ENCODE measurements at regions not wholly inside any gene's neighbourhood (a gene's known extent, or its start where the extent isn't known, plus 50 kb on each side); places are given as distances from the start of the nearest gene placed in this dataset.

GRCh38 chr10:44326474-44327030 lies 58.3 kb downstream of the CXCL12 start:
- no peak for DNase-seq (ENCODE audit: low spot score)

DNA sequence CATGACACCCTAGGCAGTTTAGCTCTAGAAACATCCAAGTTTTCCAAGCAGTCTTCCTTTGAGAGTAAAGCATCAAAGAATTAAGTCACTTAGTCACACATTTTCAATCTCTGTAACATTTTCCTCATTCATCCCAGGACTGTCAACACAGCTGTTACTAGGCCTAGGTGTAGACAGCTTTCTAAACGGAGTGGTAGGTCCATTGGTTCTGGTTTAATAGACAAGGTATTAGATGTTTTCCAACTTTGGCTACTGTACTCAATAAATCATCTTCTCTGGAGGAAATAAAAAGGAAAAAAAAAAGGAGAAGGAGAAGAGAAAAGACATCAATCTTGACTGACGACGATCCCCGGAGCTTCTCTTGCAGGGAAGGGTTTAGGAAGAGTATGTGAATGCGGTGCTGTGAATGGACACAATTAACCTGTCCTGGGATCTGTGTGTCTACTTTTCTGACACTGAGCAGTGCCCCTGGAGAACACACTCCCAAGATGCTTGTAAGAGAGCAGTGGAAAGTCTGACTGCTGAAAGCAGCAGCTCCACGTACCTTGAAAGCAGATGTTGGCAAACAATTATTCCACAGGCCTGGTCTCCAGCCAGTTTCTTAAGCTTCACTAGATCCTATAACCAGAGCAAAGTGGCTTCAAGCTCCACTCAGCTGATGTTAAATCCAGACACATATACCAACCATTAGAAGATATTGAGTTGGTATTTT lies 59.1 kb downstream of the CXCL12 start:
- no peak for DNase-seq (ENCODE audit: low spot score)

DNA sequence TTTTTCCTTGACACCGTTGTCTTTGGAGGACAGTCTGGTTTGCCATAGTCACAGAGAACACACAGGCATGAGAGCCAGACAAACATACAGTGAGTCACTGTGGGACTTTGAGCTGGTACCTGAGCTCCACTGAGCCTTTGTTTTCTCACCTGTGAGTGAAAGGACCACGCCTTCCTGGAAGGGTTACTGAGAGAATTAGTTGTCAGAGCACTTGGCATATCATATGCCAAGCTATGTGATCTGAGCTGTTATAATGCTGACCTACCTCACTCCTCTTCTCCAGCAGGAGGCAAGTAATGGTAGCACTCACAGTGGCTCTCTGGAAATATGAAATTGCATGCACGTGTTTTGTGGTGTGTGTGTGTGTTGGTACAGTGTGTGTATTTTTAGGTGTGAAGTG lies 59.7 kb downstream of the CXCL12 start:
- no peak for DNase-seq (ENCODE audit: low spot score)

DNA sequence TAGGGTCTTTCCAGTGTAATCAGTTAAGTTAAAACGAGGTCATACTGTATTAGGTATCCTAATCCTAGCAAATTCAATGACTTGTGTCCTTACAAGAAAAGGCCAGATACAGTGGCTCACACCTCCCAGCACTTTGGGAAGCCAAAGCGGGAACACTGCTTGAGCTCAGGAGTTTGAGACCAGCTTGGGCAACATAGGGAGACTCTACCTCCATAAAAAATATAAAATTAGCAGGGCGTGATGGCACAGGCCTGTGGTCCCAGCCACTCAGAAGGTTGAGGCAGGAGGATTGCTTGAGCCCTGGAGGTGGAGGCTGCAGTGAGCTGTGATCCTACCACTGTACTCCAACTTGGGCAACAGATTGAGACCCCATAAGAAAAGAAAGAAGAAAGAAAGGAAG lies 61.1 kb downstream of the CXCL12 start:
- no peak for DNase-seq (ENCODE audit: low spot score)

- DNase-seq (ENCODE audit: low spot score) = no peak
Observed at GRCh38 chr10:44322137-44322536, 62.8 kb downstream of the CXCL12 start.

GRCh38 chr10:44320756-44321155 lies 64.1 kb downstream of the CXCL12 start:
- no peak for DNase-seq (ENCODE audit: low spot score)

GRCh38 chr10:44317856-44318255 lies 67.0 kb downstream of the CXCL12 start:
- no peak for DNase-seq (ENCODE audit: low spot score)

GRCh38 chr10:44316922-44317215 lies 68.0 kb downstream of the CXCL12 start:
- no peak for DNase-seq (ENCODE audit: low spot score)

DNA sequence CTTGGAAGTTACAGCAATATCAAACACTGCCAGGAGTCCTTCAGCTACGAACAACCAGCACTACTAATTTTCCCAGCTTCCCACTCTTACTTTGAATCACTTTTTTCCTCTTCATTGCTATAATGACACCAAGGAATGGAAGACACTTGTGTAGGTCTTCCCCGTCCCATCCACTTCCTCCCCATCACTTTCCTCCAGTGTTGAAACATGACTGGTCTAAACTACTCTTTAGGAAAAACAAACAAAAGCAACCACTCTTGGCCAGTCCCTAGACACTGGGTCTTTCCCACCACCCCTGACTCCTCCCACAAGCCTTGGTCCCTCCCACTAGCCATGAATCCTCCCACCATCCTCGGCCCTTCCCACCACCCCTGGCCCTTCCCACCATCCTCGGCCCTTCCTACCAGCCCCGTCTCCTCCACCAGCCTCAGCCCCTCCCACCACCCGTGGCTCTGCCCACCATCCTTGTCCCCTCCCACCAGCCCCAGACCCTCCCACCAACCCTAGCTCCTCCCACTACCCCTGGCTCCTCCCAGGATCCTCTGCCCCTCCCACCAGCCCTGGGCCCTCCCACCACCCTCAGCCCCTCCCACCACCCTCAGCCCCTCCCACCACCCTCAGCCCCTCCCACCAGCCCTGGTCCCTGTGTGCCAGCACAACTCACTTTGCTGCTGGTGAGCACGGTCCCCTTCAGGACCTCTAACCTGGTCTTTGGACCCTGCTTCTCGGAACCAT lies 68.5 kb downstream of the CXCL12 start:
- DNase-seq (ENCODE audit: low spot score) = no peak

GRCh38 chr10:44314802-44315460 lies 70.0 kb downstream of the CXCL12 start:
- no peak for DNase-seq (ENCODE audit: low spot score)

DNA sequence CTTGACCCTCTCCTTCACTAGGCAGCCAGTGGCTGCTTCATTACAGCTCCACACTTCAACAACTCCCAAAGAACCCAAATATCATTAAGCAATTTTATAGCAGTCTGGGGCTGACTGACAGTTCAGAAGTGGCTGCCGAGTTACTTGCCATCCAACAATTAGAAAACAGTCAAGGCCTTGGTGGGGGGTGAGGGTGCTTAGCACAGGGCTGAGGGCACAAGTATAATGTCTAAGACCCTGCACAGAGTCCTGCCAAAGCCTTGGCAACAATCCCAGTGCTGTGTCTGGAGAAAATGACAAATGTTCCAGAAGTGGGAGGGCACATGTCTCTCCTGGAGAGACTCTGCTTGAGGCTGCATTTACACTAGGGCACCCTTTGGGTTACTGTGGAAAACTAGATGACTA lies 71.1 kb downstream of the CXCL12 start:
- DNase-seq (ENCODE audit: low spot score) = no peak

DNA sequence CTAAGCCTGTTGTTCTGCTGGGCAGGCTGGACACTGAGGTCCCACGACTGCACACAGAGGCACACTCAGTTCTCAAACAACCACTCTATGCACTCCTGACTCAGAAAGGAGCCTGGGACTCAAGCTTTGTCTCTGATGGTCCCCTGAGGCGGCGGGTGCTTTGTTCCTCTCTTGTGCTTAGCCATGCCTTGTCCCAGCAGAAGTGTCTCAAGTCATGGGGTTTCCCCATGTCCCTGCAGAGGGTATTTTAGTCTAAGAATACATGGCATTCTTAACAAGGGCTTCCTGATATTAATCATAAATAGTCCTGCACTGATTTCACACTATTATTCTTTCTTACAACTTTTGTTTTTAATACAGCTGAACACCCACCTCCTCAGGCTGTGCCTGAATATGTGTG lies 72.5 kb downstream of the CXCL12 start:
- DNase-seq (ENCODE audit: low spot score) = no peak

DNA sequence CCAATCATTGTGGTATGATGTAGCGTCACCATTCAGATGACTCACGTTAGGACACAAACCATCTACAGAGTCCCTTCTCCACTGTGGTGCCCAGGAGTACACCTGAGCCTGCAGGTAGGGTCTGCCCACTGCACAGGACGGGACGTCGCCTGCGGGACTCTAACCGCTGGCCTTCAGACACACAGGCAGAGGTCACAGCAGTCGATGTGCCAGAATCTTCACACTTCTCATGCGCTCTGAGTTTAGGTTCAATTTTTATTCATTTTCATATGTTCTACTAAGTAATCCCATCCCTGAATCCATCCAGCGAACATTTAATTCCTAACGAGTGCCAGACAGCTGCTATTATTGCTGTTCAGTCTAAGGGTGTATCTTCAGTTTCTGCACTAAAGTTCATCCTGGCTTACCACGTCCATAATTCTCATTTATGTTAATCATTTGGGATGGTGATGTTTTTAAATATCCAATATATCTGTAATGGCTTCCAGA lies 73.3 kb downstream of the CXCL12 start:
- DNase-seq (ENCODE audit: low spot score) = no peak

DNA sequence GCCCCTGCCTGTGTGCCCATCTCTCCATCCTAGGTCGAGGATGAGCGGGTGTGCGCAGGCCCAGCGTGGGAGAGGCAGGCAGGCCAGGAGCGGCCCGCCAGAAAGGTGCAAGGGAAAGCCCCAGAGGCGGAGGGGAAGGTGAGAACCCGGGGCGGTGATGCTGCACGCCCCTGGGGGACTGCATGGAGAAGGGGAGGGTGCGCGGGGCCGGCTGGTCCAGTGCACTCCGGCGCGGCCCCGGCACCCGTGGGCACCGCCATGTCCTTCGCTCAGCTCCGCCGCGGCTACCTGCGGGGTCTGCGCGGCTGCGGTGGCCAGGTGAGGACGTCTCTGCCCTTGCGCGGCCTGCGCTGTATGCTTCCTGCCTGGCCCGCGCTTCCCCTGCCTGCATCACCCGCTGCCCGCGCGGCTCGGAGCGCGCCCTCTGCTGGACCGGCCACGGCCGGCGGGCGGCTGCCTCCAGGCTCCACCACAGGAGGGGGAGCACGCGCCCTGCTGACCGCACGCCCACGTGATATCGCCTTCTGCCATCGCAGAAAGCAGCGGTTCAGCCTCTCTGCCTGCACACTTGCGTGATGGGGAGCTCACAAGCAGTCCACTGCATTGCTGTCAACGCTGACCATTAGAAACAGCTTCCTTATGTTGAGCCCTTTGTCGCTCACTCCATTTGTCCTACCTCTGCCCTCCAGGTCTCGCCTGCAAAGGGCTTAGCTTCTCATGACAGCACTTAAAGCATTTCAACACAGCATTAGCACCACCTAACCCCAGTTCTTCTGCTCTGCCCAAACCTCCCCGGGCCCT lies 73.9 kb downstream of the CXCL12 start:
- DNase-seq (ENCODE audit: low spot score) = peak; percentile 82

DNA sequence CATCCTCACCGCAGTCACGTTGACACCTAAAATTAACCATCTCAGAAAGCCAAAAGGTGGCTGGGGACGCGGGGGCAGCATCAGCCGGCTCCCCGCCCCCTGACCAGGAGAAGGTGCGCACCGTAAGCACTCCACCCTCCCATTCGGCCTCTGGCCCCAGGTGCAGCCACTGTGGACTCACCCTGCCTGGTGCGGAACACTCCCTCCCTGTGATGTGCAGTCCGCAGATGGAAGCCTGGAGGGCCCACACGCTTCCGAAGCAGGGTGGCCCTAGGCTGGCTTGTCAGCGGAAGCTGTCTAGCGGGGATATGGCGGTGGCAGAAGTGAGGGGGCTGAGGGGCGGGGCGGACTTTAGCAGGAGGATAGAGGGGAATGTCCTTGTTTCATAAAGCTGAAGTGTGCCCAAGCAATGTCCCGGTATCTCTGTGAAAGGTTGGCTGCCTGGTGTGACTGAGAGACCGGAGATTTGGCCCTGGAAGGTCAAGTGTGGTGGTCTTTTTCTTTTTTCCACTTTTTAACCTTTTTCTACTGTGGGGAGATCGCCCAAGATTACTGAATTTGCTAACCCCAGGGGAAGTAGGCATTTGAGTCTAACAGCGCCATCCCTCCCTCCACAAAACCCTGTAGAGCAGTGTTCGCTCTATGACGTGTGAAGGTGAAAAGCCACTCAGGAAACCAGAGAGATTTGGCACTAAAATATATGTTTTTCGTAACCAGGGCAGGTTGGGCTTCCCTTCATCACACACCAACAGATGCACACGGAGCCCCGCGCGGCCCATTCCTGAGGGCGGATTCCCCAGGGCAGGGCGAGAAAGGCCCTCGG lies 74.7 kb downstream of the CXCL12 start:
- no peak for DNase-seq (ENCODE audit: low spot score)

DNA sequence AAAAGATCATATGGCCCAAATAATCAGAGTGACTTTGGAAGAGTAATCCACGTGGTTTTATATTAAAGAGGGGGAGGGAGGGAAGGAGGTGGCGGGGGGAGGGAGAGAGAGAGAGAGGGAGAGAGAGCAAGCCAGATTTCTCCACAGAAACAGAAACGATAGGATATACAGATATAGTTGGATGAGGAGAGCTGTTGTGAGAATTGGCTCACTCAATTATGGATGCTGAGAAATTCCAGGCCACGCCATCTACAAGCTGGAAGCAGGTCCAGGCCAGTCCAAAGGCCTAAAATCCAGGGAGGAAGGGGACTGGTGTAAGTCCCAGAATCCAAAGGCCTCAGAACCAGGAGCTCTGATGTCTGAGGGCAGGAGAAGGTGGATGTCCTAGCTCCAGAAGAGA lies 75.5 kb downstream of the CXCL12 start:
- no peak for DNase-seq (ENCODE audit: low spot score)

DNA sequence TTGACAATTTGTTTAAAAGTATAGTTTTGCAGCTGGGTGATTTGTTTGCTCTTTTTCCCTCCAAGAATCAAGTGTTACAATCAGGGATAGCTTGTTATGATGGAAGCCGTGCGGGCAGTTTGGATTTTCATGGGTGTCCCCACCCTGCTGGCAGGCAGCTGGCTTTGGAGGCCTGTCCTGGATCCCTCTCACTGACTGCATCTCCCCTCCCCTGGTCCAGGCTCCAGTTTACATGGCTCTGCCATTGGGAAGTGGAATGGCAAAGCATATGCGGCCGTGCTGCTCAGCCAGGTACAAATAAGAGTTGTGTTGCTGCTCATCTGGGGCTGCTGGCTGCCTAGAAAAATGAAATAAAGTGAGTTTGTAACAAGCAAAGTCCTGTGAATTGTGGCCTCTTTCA lies 76.0 kb downstream of the CXCL12 start:
- no peak for DNase-seq (ENCODE audit: low spot score)

GRCh38 chr10:44307691-44308090 lies 77.2 kb downstream of the CXCL12 start:
- no peak for DNase-seq (ENCODE audit: low spot score)

DNA sequence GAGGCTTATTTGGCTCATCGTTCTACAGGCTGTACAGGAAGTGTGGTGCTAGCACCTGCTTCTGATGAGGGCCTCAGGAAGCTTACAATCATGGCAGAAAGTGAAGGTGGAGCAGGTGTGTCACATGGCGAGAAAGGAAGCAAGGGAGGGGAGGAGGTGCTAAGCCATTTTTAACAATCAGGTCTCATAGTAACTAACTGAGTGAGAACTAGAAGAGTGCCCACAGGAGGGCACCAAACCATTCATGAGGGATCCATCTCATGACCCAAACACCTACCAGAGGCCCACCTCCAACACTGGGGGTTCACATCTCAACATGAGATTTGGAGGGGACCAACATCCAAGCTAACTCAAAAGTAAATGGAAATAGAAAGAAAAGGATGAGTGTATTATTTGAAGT lies 78.1 kb downstream of the CXCL12 start:
- no peak for DNase-seq (ENCODE audit: low spot score)

DNA sequence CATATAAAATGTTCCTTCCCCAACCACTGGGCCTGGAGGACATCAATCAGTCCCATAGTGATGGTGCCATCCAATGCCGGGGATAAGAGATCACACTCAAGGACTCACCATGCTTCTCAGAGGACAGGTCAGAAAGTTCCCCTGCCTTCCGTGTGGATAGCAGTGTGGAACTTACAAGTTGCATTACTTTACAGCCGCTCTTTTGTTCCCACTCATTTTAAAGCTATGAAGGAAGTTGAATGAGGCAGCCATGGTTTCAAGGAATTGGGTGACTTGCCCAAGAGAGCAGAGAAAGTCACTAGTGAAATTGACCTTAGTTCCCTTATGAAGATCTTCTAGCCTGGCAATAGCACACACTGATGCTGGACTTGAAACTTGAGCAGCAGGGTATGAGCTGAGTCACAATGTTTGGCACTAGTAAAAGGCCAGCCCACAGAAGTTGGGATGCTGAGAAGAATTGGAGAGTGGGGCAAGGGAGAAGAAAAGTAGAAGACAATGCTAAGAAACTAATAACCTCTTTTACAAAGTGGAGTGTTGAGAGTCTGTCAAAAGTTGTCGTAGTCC lies 78.7 kb downstream of the CXCL12 start:
- DNase-seq (ENCODE audit: low spot score) = peak; percentile 80

DNA sequence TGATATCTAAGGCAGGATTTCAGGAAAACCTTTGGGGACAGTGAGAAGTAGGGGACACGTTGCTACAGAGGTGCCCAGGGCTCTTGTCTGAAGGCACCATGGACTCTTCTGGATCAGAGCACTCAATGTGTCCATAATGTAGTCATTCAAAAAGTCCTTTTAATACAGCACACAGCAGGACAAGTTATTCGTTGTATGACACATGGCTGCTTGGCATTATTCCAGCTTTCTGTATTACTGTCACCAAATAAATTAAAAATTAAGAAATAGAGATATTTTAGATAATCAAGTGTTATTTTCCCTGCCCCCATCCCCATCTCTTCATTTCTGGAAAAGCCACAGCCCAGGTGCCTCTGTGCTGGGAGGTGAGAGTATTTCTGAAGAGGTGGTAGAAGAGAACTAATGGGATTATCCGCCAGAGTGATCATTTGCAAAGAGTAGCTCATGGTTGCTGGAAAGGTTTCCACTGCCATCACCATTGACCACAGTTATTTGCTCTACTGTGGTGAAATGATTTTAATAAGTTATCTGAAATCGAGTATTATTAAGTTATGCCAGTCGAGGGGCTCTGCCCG lies 83.0 kb downstream of the CXCL12 start:
- no peak for DNase-seq (ENCODE audit: low spot score)

Measured in AG08395 (cell line).